ENCODE measurements at regions not wholly inside any gene's neighbourhood (a gene's known extent, or its start where the extent isn't known, plus 50 kb on each side); places are given as distances from the start of the nearest gene placed in this dataset.
A peak's percentile ranks its signal among the peaks of the same experiment; 100 is the strongest.

GRCh38 chr6:10465629-10466499, 51.0 kb upstream of the TFAP2A start:
- DNase-seq, result peak in 1 of 2 donors; percentile 14

All from CD4-positive, alpha-beta T cell treated with Interferon alpha-2 for 1 hour (primary cell).